RKO (cell line): ENCODE measurements at regions not wholly inside any gene's neighbourhood (a gene's known extent, or its start where the extent isn't known, plus 50 kb on each side); places are given as distances from the start of the nearest gene placed in this dataset.
"Not testable (repeated sequence)": the region's sequence is repeated elsewhere in the genome, so short reads cannot be mapped to it uniquely, and the experiment has no call there.

Source experiments
- DNase-seq: peaks from one replicate; pipeline ENCODE4 v3.0.0-alpha.2; 2016; ENCODE audit warnings: low spot score

- peak; percentile 9 for DNase-seq
Measured at GRCh38 chr7:81285142-81285871, 366.5 kb upstream of the SEMA3C start.

GRCh38 chr7:81284576-81284975 is 365.7 kb upstream of the SEMA3C start:
- peak; percentile 41 for DNase-seq

- no peak for DNase-seq
Measured at GRCh38 chr7:81280531-81280930, 361.7 kb upstream of the SEMA3C start.

- no peak for DNase-seq
Measured at GRCh38 chr7:81277691-81278090, 358.8 kb upstream of the SEMA3C start.

- DNase-seq = no peak
Measured at GRCh38 chr7:81273601-81274397, 354.9 kb upstream of the SEMA3C start.

GRCh38 chr7:81272176-81272575 is 353.3 kb upstream of the SEMA3C start:
- DNase-seq = no peak

- no peak for DNase-seq
Measured at GRCh38 chr7:81268551-81268950, 349.7 kb upstream of the SEMA3C start.

- DNase-seq = peak; percentile 71
Measured at GRCh38 chr7:81267508-81267907, 348.7 kb upstream of the SEMA3C start.

- DNase-seq = no peak
Measured at GRCh38 chr7:81264116-81264515, 345.3 kb upstream of the SEMA3C start.

- DNase-seq = no peak
Measured at GRCh38 chr7:81260152-81260551, 341.3 kb upstream of the SEMA3C start.

GRCh38 chr7:81256991-81257390 is 338.1 kb upstream of the SEMA3C start:
- peak; percentile 8 for DNase-seq

GRCh38 chr7:81248420-81248819 is 329.6 kb upstream of the SEMA3C start:
- no peak for DNase-seq

- DNase-seq = not testable (repeated sequence)
Measured at GRCh38 chr7:81247364-81247763, 328.5 kb upstream of the SEMA3C start.

GRCh38 chr7:81245353-81245752 is 326.5 kb upstream of the SEMA3C start:
- DNase-seq = no peak

- peak; percentile 30 for DNase-seq
Measured at GRCh38 chr7:81244224-81244623, 325.4 kb upstream of the SEMA3C start.

GRCh38 chr7:81236560-81236959 is 317.7 kb upstream of the SEMA3C start:
- DNase-seq = no peak

GRCh38 chr7:81235997-81236396 is 317.1 kb upstream of the SEMA3C start:
- DNase-seq = no peak

GRCh38 chr7:81234896-81235295 is 316.0 kb upstream of the SEMA3C start:
- DNase-seq = no peak

GRCh38 chr7:81233208-81233940 is 314.5 kb upstream of the SEMA3C start:
- no peak for DNase-seq

- DNase-seq = no peak
Measured at GRCh38 chr7:81232084-81232799, 313.4 kb upstream of the SEMA3C start.

- DNase-seq = no peak
Measured at GRCh38 chr7:81231301-81231838, 312.5 kb upstream of the SEMA3C start.

GRCh38 chr7:81226234-81226633 is 307.4 kb upstream of the SEMA3C start:
- no peak for DNase-seq
